WERI-Rb-1 (cell line): ENCODE measurements at regions not wholly inside any gene's neighbourhood (a gene's known extent, or its start where the extent isn't known, plus 50 kb on each side); places are given as distances from the start of the nearest gene placed in this dataset.

Experiments
- DNase-seq: peaks from one replicate; pipeline ENCODE4 v3.0.0-alpha.2; 2020
- H3K27ac ChIP-seq: fragments of 250-450 bp; sonication (Bioruptor Pico); 2 replicates; pipeline ENCODE4 v1.5.1; 2020; ENCODE audit warnings: mild to moderate bottlenecking, moderate library complexity
- H3K27me3 ChIP-seq: fragments of 250-450 bp; sonication (Bioruptor Pico); 2 replicates; pipeline ENCODE4 v1.5.1; 2021; ENCODE audit warnings: mild to moderate bottlenecking, low read depth, moderate library complexity; ENCODE audit not compliant: insufficient read depth, severe bottlenecking
- H3K36me3 ChIP-seq: fragments of 250-450 bp; sonication (Bioruptor Pico); 2 replicates; pipeline ENCODE4 v1.5.1; 2020; ENCODE audit warnings: mild to moderate bottlenecking, moderate library complexity
- H3K4me3 ChIP-seq: 2 replicates; pipeline ENCODE4 v1.5.1; 2011; ENCODE audit warnings: low read depth, mild to moderate bottlenecking, control low read depth, low read length
- H3K9me3 ChIP-seq: fragments of 250-450 bp; sonication (Bioruptor Pico); 2 replicates; pipeline ENCODE4 v1.5.1; 2021; ENCODE audit warnings: mild to moderate bottlenecking, moderate library complexity; ENCODE audit not compliant: severe bottlenecking
- CTCF ChIP-seq: IDR thresholded peaks from 2 replicates; pipeline ENCODE4 v1.5.1; 2011; ENCODE audit warnings: low read depth, mild to moderate bottlenecking, control low read depth, inconsistent platforms, low read length

DNA sequence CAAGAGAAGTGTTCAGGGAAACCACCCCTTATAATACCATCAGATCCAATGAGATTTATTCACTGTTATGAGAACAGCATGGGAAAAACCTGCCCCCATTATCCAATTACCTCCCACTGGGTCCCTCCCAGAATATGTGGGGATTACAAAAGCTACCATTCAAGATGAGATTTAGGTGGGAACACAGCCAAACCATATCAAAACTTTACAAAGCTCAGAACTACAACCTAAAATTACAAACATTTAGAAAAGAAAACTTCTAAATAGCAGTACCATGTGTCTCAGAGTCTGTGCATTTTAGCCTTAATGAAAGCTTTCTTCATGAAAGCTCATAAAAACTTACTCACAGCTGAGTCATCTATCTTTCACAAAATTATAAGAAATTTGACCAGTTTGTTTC lies 1442.8 kb upstream of the PCDH7 start:
- Histone ChIP-seq H3K4me3 (no peak overlapping the region), H3K9me3 (no peaks in the 10 kb centered on the region), H3K27ac (no peak overlapping the region), H3K36me3 (no peaks in the 10 kb centered on the region), H3K27me3 (no peaks in the 10 kb centered on the region)
- DNase-seq, result no peak
- no peak for TF ChIP-seq CTCF

GRCh38 chr4:29278585-29278984 lies 1441.6 kb upstream of the PCDH7 start:
- H3K9me3 ChIP-seq, result no peaks in the 10 kb centered on the region
- TF ChIP-seq CTCF, result no peak
- H3K27me3 ChIP-seq, result no peaks in the 10 kb centered on the region
- H3K4me3 ChIP-seq, result no peak overlapping the region
- no peak overlapping the region for H3K27ac ChIP-seq
- DNase-seq, result no peak
- no peaks in the 10 kb centered on the region for H3K36me3 ChIP-seq

- TF ChIP-seq CTCF, result no peak
- H3K27me3 ChIP-seq, result no peaks in the 10 kb centered on the region
- no peak for DNase-seq
- no peak overlapping the region for H3K27ac ChIP-seq
- no peaks in the 10 kb centered on the region for H3K9me3 ChIP-seq
- H3K4me3 ChIP-seq, result no peak overlapping the region
- no peaks in the 10 kb centered on the region for H3K36me3 ChIP-seq
Observed at GRCh38 chr4:29289118-29289517, 1431.1 kb upstream of the PCDH7 start.

DNA sequence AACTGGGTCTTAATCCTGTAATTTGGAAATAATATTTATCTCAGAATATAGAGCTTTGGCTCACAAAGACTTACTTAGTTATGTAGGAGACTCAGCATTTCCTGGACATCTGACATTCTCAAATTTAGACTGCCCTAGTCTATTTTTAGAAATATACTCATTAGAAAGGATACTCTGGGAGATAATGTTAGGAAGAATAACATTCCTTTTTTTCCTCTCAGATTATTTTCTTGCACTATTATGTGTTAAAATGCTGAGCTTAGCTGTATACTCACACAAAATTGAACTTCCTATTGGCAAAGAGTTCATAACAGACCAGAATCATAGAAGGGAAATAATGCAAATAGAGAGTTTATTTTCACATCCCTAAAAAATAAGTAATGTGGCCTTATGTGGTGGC lies 1424.9 kb upstream of the PCDH7 start:
- no peak for DNase-seq
- H3K9me3 ChIP-seq, result no peaks in the 10 kb centered on the region
- TF ChIP-seq CTCF, result no peak
- no peaks in the 10 kb centered on the region for H3K27me3 ChIP-seq
- no peak overlapping the region for H3K27ac ChIP-seq
- no peaks in the 10 kb centered on the region for H3K36me3 ChIP-seq
- H3K4me3 ChIP-seq, result no peak overlapping the region

- Histone ChIP-seq H3K27ac (no peak overlapping the region), H3K9me3 (no peaks in the 10 kb centered on the region), H3K36me3 (no peaks in the 10 kb centered on the region), H3K4me3 (no peak overlapping the region), H3K27me3 (no peaks in the 10 kb centered on the region)
- TF ChIP-seq CTCF, result no peak
- DNase-seq, result no peak
Observed at GRCh38 chr4:29304595-29304994, 1415.6 kb upstream of the PCDH7 start.

DNA sequence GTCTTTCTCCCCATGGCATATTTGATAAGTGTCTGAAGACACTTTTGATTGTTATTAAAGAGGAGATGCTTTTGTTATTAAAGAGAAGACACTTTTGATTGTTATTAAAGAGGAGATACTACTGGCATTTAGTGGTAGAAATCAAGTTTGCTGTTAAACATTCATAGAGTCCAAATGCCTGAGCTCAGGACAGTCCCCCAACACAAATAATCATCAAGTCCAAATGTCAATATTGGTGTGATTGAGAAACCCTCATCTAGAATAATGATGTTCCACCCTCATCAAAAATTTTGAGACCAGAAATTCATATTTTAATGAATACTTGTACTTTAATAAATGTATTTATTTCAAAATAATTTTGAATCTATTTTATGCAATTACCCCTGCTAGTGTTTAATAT lies 1412.9 kb upstream of the PCDH7 start:
- DNase-seq, result no peak
- TF ChIP-seq CTCF, result no peak
- no peaks in the 10 kb centered on the region for H3K36me3 ChIP-seq
- H3K4me3 ChIP-seq, result no peak overlapping the region
- no peaks in the 10 kb centered on the region for H3K27me3 ChIP-seq
- H3K27ac ChIP-seq, result no peak overlapping the region
- no peaks in the 10 kb centered on the region for H3K9me3 ChIP-seq
